ENCODE measurements at regions not wholly inside any gene's neighbourhood (a gene's known extent, or its start where the extent isn't known, plus 50 kb on each side); places are given as distances from the start of the nearest gene placed in this dataset.

DNA sequence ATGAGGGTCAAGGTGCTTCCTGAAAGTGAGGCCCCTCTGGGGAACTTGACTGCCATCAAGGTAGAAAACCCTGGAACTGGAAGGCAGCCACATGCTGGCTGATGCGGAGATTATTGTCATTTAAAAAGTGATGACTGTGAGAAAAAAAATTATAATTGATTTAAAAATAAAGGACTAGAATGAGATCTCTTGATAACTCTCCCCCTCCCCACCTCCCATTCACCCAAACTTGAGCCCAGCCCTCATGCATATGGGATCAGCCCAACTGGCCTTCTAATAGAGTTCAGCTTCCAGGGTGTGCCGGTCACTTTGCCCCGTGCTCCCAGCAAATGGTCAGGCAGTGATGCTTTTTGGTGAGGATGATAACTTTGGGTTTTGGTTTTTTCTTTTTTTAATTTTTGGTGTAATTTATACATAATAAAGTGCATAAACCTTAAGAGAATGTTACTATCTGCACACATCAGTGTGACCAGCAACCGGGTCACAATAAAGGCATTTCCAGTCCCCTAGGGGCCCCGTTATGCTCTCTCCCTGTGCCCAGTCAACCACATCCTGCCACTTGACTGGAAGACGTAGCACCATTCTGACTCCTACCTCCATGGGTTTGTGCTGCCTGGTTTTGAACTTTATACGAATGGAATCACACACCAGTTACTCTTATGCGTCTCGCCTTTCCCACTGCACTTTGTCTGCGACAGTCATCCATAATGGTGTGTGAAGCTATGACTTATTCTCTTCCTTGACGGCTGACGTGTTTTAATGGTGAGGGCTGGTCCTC lies 187.9 kb downstream of the USP12 start:
- no peak for TF ChIP-seq EZH2phosphoT487 (IDR thresholded peaks at IDR 0.05; ENCODE audit: borderline replicate concordance)
- TF ChIP-seq, protein P1, sequence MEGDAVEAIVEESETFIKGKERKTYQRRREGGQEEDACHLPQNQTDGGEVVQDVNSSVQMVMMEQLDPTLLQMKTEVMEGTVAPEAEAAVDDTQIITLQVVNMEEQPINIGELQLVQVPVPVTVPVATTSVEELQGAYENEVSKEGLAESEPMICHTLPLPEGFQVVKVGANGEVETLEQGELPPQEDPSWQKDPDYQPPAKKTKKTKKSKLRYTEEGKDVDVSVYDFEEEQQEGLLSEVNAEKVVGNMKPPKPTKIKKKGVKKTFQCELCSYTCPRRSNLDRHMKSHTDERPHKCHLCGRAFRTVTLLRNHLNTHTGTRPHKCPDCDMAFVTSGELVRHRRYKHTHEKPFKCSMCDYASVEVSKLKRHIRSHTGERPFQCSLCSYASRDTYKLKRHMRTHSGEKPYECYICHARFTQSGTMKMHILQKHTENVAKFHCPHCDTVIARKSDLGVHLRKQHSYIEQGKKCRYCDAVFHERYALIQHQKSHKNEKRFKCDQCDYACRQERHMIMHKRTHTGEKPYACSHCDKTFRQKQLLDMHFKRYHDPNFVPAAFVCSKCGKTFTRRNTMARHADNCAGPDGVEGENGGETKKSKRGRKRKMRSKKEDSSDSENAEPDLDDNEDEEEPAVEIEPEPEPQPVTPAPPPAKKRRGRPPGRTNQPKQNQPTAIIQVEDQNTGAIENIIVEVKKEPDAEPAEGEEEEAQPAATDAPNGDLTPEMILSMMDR (IDR thresholded peaks at IDR 0.05 in 2 of 3, conservative IDR thresholded peaks at IDR 0.05 in 1 of 3; ENCODE audit: borderline replicate concordance in 1 of 3, insufficient read depth in 1 of 3, low read depth in 2 of 3, low read length in 2 of 3), result no peak
- TF ChIP-seq POLR2A (IDR thresholded peaks at IDR 0.05; ENCODE audit: borderline replicate concordance, extremely low read depth, insufficient read depth, insufficient read length), result no peak
- TF ChIP-seq CBX3 (IDR thresholded peaks at IDR 0.05; ENCODE audit: low read depth), result no peak
- TF ChIP-seq SRF (IDR thresholded peaks at IDR 0.05; ENCODE audit: low read depth), result no peak
- no peak for TF ChIP-seq SIN3A (IDR thresholded peaks at IDR 0.05; ENCODE audit: low read depth)
- TF ChIP-seq JUND (IDR thresholded peaks at IDR 0.05), result no peak
- no peak for TF ChIP-seq EZH2 (IDR thresholded peaks at IDR 0.05)
- no peak for TF ChIP-seq POLR2AphosphoS5 (IDR thresholded peaks at IDR 0.05; ENCODE audit: low read depth, low read length)
